GM12878 (cell line): ENCODE measurements at regions not wholly inside any gene's neighbourhood (a gene's known extent, or its start where the extent isn't known, plus 50 kb on each side); places are given as distances from the start of the nearest gene placed in this dataset.

ENCODE experiments used
- ATAC-seq: fragments of 200-7000 bp; cut with Tn5 transposase; 3 replicates; pipeline ENCODE4 v1.9.1; 2020; ENCODE audit warnings: mild to moderate bottlenecking, moderate library complexity
- BruUV-seq: library from RNA; stranded (reverse); fragments of 400-500 nt; replicated peaks from 2 replicates; lab custom pipeline; 2021; lab: Mats Ljungman, UMichigan
- CTCF ChIA-PET: fragments of 300-600 bp; sonication (Branson Sonifier 250); formaldehyde crosslinking; extraction: SDS; loops from one replicate; lab custom pipeline; 2021; ENCODE audit warnings: inconsistent platforms; lab: Yijun Ruan, JAX
- POLR2A ChIA-PET: fragments of 350-600 bp; formaldehyde crosslinking; extraction: SDS; loops from one replicate; lab custom pipeline; 2021; ENCODE audit warnings: inconsistent platforms; lab: Charles Lee
- RAD21 ChIA-PET: fragments of 300-600 bp; sonication (Branson Sonifier 250); formaldehyde crosslinking; loops from one replicate; lab custom pipeline; 2023; ENCODE audit warnings: antibody characterized with exemption; ENCODE audit not compliant: unreplicated experiment; lab: Charles Lee
- SMC1A ChIA-PET: fragments of 300-600 bp; sonication (Branson Sonifier 250); formaldehyde crosslinking; loops from one replicate; lab custom pipeline; 2023; ENCODE audit not compliant: unreplicated experiment, uncharacterized antibody; lab: Charles Lee
- DNase-seq: peaks from one replicate; pipeline ENCODE4 v3.0.0-alpha.2; 2011; ENCODE audit warnings: low read depth, low spot score
- FAIRE-seq: peaks from 3 replicates; lab custom pipeline; 2011; peaks lifted over from hg19 to GRCh38; lab: Jason Lieb, UNC
- H2AFZ ChIP-seq: 2 replicates; pipeline ENCODE4 v1.6.0; 2011; ENCODE audit warnings: low read depth, low read length, control low read depth; ENCODE audit not compliant: control insufficient read depth
- H3K27ac ChIP-seq: 2 replicates; pipeline ENCODE4 v1.5.1; 2011; ENCODE audit warnings: control low read depth; ENCODE audit not compliant: control insufficient read depth, insufficient read depth
- H3K27me3 ChIP-seq, 2 experiments: replicated peaks in 1 of 2; 2 replicates each; pipeline versions ENCODE4 v1.6.0 to v1.6.1; 2011; ENCODE audit warnings: low read length in 1 of 2; ENCODE audit not compliant: control insufficient read depth in 2 of 2, insufficient read depth in 2 of 2
- H3K36me3 ChIP-seq, 2 experiments: 2 replicates each; pipeline ENCODE4 v1.5.1; 2011; ENCODE audit warnings: low read length in 1 of 2; ENCODE audit not compliant: control insufficient read depth in 2 of 2, insufficient read depth in 2 of 2
- H3K4me1 ChIP-seq: 2 replicates; pipeline ENCODE4 v1.6.1; 2011; ENCODE audit warnings: mild to moderate bottlenecking, low read length, moderate library complexity, mixed read lengths; ENCODE audit not compliant: control insufficient read depth, insufficient read depth
- H3K4me2 ChIP-seq: 2 replicates; pipeline ENCODE4 v1.6.0; 2011; ENCODE audit warnings: control low read depth; ENCODE audit not compliant: control insufficient read depth, insufficient read depth
- H3K4me3 ChIP-seq: fragments of 200-600 bp; sonication (generic); 2 replicates; pipeline ENCODE4 v1.5.1; 2016
- H3K79me2 ChIP-seq: 2 replicates; pipeline ENCODE4 v1.6.0; 2011; ENCODE audit warnings: low read length; ENCODE audit not compliant: control insufficient read depth, insufficient read depth
- H3K9ac ChIP-seq: 2 replicates; pipeline ENCODE4 v1.8.0; 2011; ENCODE audit warnings: low read length, control low read depth, mixed read lengths; ENCODE audit not compliant: control insufficient read depth, insufficient read depth
- H3K9me3 ChIP-seq: replicated peaks from 3 replicates; pipeline ENCODE4 v1.5.1; 2011; ENCODE audit warnings: mild to moderate bottlenecking, low read length; ENCODE audit not compliant: control insufficient read depth, insufficient read depth
- H4K20me1 ChIP-seq: 2 replicates; pipeline ENCODE4 v1.6.0; 2011; ENCODE audit not compliant: control insufficient read depth, insufficient read depth
- ETV6 ChIP-seq, 2 experiments: fragments of 450-650 bp in 1 of 2; IDR thresholded peaks in 1 of 2; conservative IDR thresholded peaks in 1 of 2; 2 replicates each; pipeline ENCODE4 v1.6.1; 2014; ENCODE audit warnings: antibody characterized with exemption in 1 of 2, borderline replicate concordance in 1 of 2, low read depth in 1 of 2, mild to moderate bottlenecking in 1 of 2, moderate library complexity in 1 of 2
- MEF2B ChIP-seq: fragments of 450-650 bp; IDR thresholded peaks from 2 replicates; pipeline ENCODE4 v1.6.1; 2018; ENCODE audit warnings: mild to moderate bottlenecking, moderate library complexity; ENCODE audit not compliant: partially characterized antibody, poor library complexity, severe bottlenecking
- NR2F1 ChIP-seq: fragments of 450-650 bp; conservative IDR thresholded peaks from 2 replicates; pipeline ENCODE4 v1.6.1; 2017; ENCODE audit warnings: mild to moderate bottlenecking
- PAX8 ChIP-seq: fragments of 450-650 bp; IDR thresholded peaks from 2 replicates; pipeline ENCODE4 v1.6.1; 2017; ENCODE audit warnings: mild to moderate bottlenecking, moderate library complexity
- PBX3 ChIP-seq: IDR thresholded peaks from 2 replicates; pipeline ENCODE4 v1.6.1; 2011; ENCODE audit warnings: mild to moderate bottlenecking, low read depth, low read length, moderate library complexity; ENCODE audit not compliant: insufficient replicate concordance
- SREBF2 ChIP-seq: IDR thresholded peaks from 2 replicates; pipeline ENCODE4 v1.6.1; 2012; ENCODE audit warnings: mild to moderate bottlenecking, low read length
- SUPT20H ChIP-seq: IDR thresholded peaks from 2 replicates; pipeline ENCODE4 v1.6.1; 2011; ENCODE audit warnings: low read depth, mild to moderate bottlenecking, low read length, moderate library complexity, borderline replicate concordance; ENCODE audit not compliant: control insufficient read depth
- YY1 ChIP-seq: IDR thresholded peaks from 2 replicates; pipeline ENCODE4 v1.6.1; 2011; ENCODE audit warnings: low read depth, mild to moderate bottlenecking, low read length
- ZNF687 ChIP-seq: fragments of 450-650 bp; IDR thresholded peaks from 2 replicates; pipeline ENCODE4 v1.6.1; 2017; ENCODE audit warnings: mild to moderate bottlenecking, moderate library complexity
- WGBS: methylation state at CpG from one replicate; pipeline ENCODE4 v1.1.6; 2016; ENCODE audit warnings: low lambda C conversion rate; ENCODE audit not compliant: insufficient replicate concordance, insufficient coverage; ENCODE audit errors: missing lambda C conversion rate; 5-methylcytosine and 5-hydroxymethylcytosine counted together
- in situ Hi-C: fragments of 300-500 bp; cut with MboI; formaldehyde crosslinking; loops from 9 replicates; pipeline ENCODE4 v1.14.3; 2018; ENCODE audit warnings: mixed read lengths
- intact Hi-C: fragments of 100-400 bp; cut with micrococcal nuclease; formaldehyde crosslinking; loops from one replicate; pipeline ENCODE4 v1.14.2; 2022; ENCODE audit not compliant: unreplicated experiment
- TF ChIP-seq, protein P1 (sequence below): fragments of 450-650 bp; IDR thresholded peaks from 2 replicates; pipeline ENCODE4 v1.6.1; 2016; ENCODE audit warnings: mild to moderate bottlenecking, moderate library complexity, borderline replicate concordance

GRCh38 chr6:157741321-157741947 lies 81.6 kb upstream of the SNX9 start:
- H3K4me1 ChIP-seq, result no peaks in the 10 kb centered on the region
- H3K36me3 ChIP-seq, result no peaks in the 10 kb centered on the region
- no peak overlapping the region for H3K27ac ChIP-seq
- no TSS peak for BruUV-seq
- ChIA-PET SMC1A (no interaction called here), POLR2A (no interaction called here), RAD21 (no interaction called here), CTCF (interaction anchor here (0.7 kb wide), 1 partner anchor 15 kb away, joined by 3 read pairs; no protein-coding TSS in a partner anchor)
- H2AFZ ChIP-seq, result no peak overlapping the region
- no peaks in the 10 kb centered on the region; the same call in 2 of the 3 replicates for H3K9me3 ChIP-seq
- H3K4me3 ChIP-seq, result no peak overlapping the region
- in situ Hi-C loops, result no loop called here
- 75% methylated on average over 9 of the region's 10 CpGs for WGBS
- no peak for DNase-seq
- H3K4me2 ChIP-seq, result no peak overlapping the region
- intact Hi-C loops, result no loop called here
- H3K79me2 ChIP-seq, result no peaks in the 10 kb centered on the region
- no peak for FAIRE-seq
- no peaks in the 10 kb centered on the region for H4K20me1 ChIP-seq
- no peak for ATAC-seq
- no peak overlapping the region for H3K9ac ChIP-seq
- peaks cover 0 to 2% of the 10 kb centered on the region in 2 experiments; a peak in 2 of 4 replicates for H3K27me3 ChIP-seq
- TF ChIP-seq YY1 (no peak), SUPT20H (no peak), ETV6 (conservative IDR thresholded peaks at IDR 0.05 in 1 of 2, IDR thresholded peaks at IDR 0.05 in 1 of 2; ENCODE audit: borderline replicate concordance in 1 of 2, low read depth in 1 of 2) (no peak), MEF2B (no peak), PBX3 (no peak), PAX8 (no peak), ZNF687 (no peak), SREBF2 (no peak), NR2F1 (no peak)
- TF ChIP-seq, protein P1, sequence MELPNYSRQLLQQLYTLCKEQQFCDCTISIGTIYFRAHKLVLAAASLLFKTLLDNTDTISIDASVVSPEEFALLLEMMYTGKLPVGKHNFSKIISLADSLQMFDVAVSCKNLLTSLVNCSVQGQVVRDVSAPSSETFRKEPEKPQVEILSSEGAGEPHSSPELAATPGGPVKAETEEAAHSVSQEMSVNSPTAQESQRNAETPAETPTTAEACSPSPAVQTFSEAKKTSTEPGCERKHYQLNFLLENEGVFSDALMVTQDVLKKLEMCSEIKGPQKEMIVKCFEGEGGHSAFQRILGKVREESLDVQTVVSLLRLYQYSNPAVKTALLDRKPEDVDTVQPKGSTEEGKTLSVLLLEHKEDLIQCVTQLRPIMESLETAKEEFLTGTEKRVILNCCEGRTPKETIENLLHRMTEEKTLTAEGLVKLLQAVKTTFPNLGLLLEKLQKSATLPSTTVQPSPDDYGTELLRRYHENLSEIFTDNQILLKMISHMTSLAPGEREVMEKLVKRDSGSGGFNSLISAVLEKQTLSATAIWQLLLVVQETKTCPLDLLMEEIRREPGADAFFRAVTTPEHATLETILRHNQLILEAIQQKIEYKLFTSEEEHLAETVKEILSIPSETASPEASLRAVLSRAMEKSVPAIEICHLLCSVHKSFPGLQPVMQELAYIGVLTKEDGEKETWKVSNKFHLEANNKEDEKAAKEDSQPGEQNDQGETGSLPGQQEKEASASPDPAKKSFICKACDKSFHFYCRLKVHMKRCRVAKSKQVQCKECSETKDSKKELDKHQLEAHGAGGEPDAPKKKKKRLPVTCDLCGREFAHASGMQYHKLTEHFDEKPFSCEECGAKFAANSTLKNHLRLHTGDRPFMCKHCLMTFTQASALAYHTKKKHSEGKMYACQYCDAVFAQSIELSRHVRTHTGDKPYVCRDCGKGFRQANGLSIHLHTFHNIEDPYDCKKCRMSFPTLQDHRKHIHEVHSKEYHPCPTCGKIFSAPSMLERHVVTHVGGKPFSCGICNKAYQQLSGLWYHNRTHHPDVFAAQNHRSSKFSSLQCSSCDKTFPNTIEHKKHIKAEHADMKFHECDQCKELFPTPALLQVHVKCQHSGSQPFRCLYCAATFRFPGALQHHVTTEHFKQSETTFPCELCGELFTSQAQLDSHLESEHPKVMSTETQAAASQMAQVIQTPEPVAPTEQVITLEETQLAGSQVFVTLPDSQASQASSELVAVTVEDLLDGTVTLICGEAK, result no peak
